GM12878 (cell line): ENCODE measurements at regions not wholly inside any gene's neighbourhood (a gene's known extent, or its start where the extent isn't known, plus 50 kb on each side); places are given as distances from the start of the nearest gene placed in this dataset.

Experiments used
- ATAC-seq: fragments of 200-7000 bp; cut with Tn5 transposase; 3 replicates; pipeline ENCODE4 v1.9.1; 2020; ENCODE audit warnings: mild to moderate bottlenecking, moderate library complexity
- BruUV-seq: library from RNA; stranded (reverse); fragments of 400-500 nt; replicated peaks from 2 replicates; lab custom pipeline; 2021; lab: Mats Ljungman, UMichigan
- CTCF ChIA-PET: fragments of 300-600 bp; sonication (Branson Sonifier 250); formaldehyde crosslinking; extraction: SDS; loops from one replicate; lab custom pipeline; 2021; ENCODE audit warnings: inconsistent platforms; lab: Yijun Ruan, JAX
- POLR2A ChIA-PET: fragments of 350-600 bp; formaldehyde crosslinking; extraction: SDS; loops from one replicate; lab custom pipeline; 2021; ENCODE audit warnings: inconsistent platforms; lab: Charles Lee
- RAD21 ChIA-PET: fragments of 300-600 bp; sonication (Branson Sonifier 250); formaldehyde crosslinking; loops from one replicate; lab custom pipeline; 2023; ENCODE audit warnings: antibody characterized with exemption; ENCODE audit not compliant: unreplicated experiment; lab: Charles Lee
- SMC1A ChIA-PET: fragments of 300-600 bp; sonication (Branson Sonifier 250); formaldehyde crosslinking; loops from one replicate; lab custom pipeline; 2023; ENCODE audit not compliant: unreplicated experiment, uncharacterized antibody; lab: Charles Lee
- DNase-seq: peaks from one replicate; pipeline ENCODE4 v3.0.0-alpha.2; 2011; ENCODE audit warnings: low read depth, low spot score
- FAIRE-seq: peaks from 3 replicates; lab custom pipeline; 2011; peaks lifted over from hg19 to GRCh38; lab: Jason Lieb, UNC
- H2AFZ ChIP-seq: 2 replicates; pipeline ENCODE4 v1.6.0; 2011; ENCODE audit warnings: low read depth, low read length, control low read depth; ENCODE audit not compliant: control insufficient read depth
- H3K27ac ChIP-seq: 2 replicates; pipeline ENCODE4 v1.5.1; 2011; ENCODE audit warnings: control low read depth; ENCODE audit not compliant: control insufficient read depth, insufficient read depth
- H3K27me3 ChIP-seq, 2 experiments: replicated peaks in 1 of 2; 2 replicates each; pipeline versions ENCODE4 v1.6.0 to v1.6.1; 2011; ENCODE audit warnings: low read length in 1 of 2; ENCODE audit not compliant: control insufficient read depth in 2 of 2, insufficient read depth in 2 of 2
- H3K36me3 ChIP-seq, 2 experiments: 2 replicates each; pipeline ENCODE4 v1.5.1; 2011; ENCODE audit warnings: low read length in 1 of 2; ENCODE audit not compliant: control insufficient read depth in 2 of 2, insufficient read depth in 2 of 2
- H3K4me1 ChIP-seq: 2 replicates; pipeline ENCODE4 v1.6.1; 2011; ENCODE audit warnings: mild to moderate bottlenecking, low read length, moderate library complexity, mixed read lengths; ENCODE audit not compliant: control insufficient read depth, insufficient read depth
- H3K4me2 ChIP-seq: 2 replicates; pipeline ENCODE4 v1.6.0; 2011; ENCODE audit warnings: control low read depth; ENCODE audit not compliant: control insufficient read depth, insufficient read depth
- H3K4me3 ChIP-seq: fragments of 200-600 bp; sonication (generic); 2 replicates; pipeline ENCODE4 v1.5.1; 2016
- H3K79me2 ChIP-seq: 2 replicates; pipeline ENCODE4 v1.6.0; 2011; ENCODE audit warnings: low read length; ENCODE audit not compliant: control insufficient read depth, insufficient read depth
- H3K9ac ChIP-seq: 2 replicates; pipeline ENCODE4 v1.8.0; 2011; ENCODE audit warnings: low read length, control low read depth, mixed read lengths; ENCODE audit not compliant: control insufficient read depth, insufficient read depth
- H3K9me3 ChIP-seq: replicated peaks from 3 replicates; pipeline ENCODE4 v1.5.1; 2011; ENCODE audit warnings: mild to moderate bottlenecking, low read length; ENCODE audit not compliant: control insufficient read depth, insufficient read depth
- H4K20me1 ChIP-seq: 2 replicates; pipeline ENCODE4 v1.6.0; 2011; ENCODE audit not compliant: control insufficient read depth, insufficient read depth
- CEBPZ ChIP-seq: fragments of 150-350 bp; IDR thresholded peaks from 2 replicates; pipeline ENCODE4 v1.6.1; 2016; ENCODE audit warnings: low read depth, low read length
- DPF2 ChIP-seq: fragments of 450-650 bp; IDR thresholded peaks from 2 replicates; pipeline ENCODE4 v1.6.1; 2017; ENCODE audit warnings: mild to moderate bottlenecking
- GATAD2B ChIP-seq: fragments of 450-650 bp; conservative IDR thresholded peaks from 2 replicates; pipeline ENCODE4 v1.6.1; 2017; ENCODE audit warnings: low read depth, mild to moderate bottlenecking, moderate library complexity
- NRF1 ChIP-seq: conservative IDR thresholded peaks from 2 replicates; pipeline ENCODE4 v1.6.1; 2011; ENCODE audit warnings: mild to moderate bottlenecking, low read depth, low read length, improper control_type of control experiment
- POLR2AphosphoS5 ChIP-seq: IDR thresholded peaks from 2 replicates; pipeline ENCODE4 v1.6.1; 2011; ENCODE audit warnings: mild to moderate bottlenecking, low read length, inconsistent platforms
- STAT3 ChIP-seq: IDR thresholded peaks from 2 replicates; pipeline ENCODE4 v1.6.1; 2011; ENCODE audit warnings: low read depth, low read length, improper control_type of control experiment
- TAF1 ChIP-seq: IDR thresholded peaks from 2 replicates; pipeline ENCODE4 v1.6.1; 2011; ENCODE audit warnings: mild to moderate bottlenecking, low read depth, low read length, borderline replicate concordance
- WGBS: methylation state at CpG from one replicate; pipeline ENCODE4 v1.1.6; 2016; ENCODE audit warnings: low lambda C conversion rate; ENCODE audit not compliant: insufficient replicate concordance, insufficient coverage; ENCODE audit errors: missing lambda C conversion rate; 5-methylcytosine and 5-hydroxymethylcytosine counted together
- in situ Hi-C: fragments of 300-500 bp; cut with MboI; formaldehyde crosslinking; loops from 9 replicates; pipeline ENCODE4 v1.14.3; 2018; ENCODE audit warnings: mixed read lengths
- intact Hi-C: fragments of 100-400 bp; cut with micrococcal nuclease; formaldehyde crosslinking; loops from one replicate; pipeline ENCODE4 v1.14.2; 2022; ENCODE audit not compliant: unreplicated experiment

- in situ Hi-C loops (no loop called here), intact Hi-C loops (loop anchor here (10.0 kb wide), 1 partner anchor 268 kb away; no protein-coding TSS in a partner anchor)
- Histone ChIP-seq H3K27me3 (no peaks in the 10 kb centered on the region), H3K27ac (no peak overlapping the region), H3K9me3 (peaks cover 12% of the 10 kb centered on the region), H3K79me2 (no peaks in the 10 kb centered on the region), H3K36me3 (no peaks in the 10 kb centered on the region), H3K4me2 (no peak overlapping the region), H3K4me3 (no peak overlapping the region), H3K4me1 (no peaks in the 10 kb centered on the region), H2AFZ (no peak overlapping the region), H3K9ac (no peak overlapping the region), H4K20me1 (no peaks in the 10 kb centered on the region)
- DNase-seq, result no peak
- POLR2A ChIA-PET, result no interaction called here
- WGBS, result 6% methylated on average over 1 of the region's 1 CpG
- no peak for FAIRE-seq
- no TSS peak for BruUV-seq
- no peak for ATAC-seq
- SMC1A ChIA-PET, result interaction anchor here (0.9 kb wide), 1 partner anchor 560 kb away, joined by 3 read pairs; no protein-coding TSS in a partner anchor
- CTCF ChIA-PET, result no interaction called here
- TF ChIP-seq STAT3 (no peak), DPF2 (no peak), TAF1 (no peak), NRF1 (no peak), CEBPZ (no peak), GATAD2B (no peak), POLR2AphosphoS5 (no peak)
- RAD21 ChIA-PET, result no interaction called here
Observed at GRCh38 chr13:50537029-50537428, 306.5 kb downstream of the DLEU7 start.
